ENCODE measurements at regions not wholly inside any gene's neighbourhood (a gene's known extent, or its start where the extent isn't known, plus 50 kb on each side); places are given as distances from the start of the nearest gene placed in this dataset.

DNA sequence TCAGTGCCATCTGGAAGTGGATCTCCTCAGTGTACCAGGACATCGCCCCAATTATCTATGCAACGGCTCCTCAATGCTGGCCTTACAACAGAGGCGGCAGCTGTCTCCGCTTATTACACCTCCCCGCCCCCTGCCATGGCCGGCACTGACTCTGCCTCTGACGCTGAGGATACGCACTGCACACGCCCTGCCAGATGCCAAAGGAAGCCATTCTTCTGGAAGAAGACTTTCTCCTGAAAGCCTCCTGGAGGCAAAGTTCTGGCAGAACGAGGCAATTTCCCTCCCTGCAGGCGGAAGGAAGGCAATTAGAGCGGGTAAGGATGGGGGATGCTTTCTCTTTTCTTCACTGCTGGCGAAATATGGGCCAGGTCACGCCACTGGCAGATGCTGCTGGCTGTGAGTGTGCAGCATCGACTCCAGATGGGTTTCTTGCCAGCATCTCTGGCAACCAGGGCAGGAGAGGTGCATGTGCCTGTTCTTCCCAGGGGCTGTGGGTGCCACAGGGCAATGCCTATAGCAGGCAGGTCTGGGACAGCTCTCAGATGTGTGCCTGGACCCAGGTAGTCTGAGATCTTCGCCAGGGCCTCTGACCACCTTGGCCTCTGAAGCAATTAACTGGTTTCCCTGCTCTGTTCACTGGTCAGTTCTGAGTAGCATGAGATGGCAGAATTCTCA, 62.2 kb upstream of the MRPS22 start:
- DNase-seq (ENCODE audit: low spot score) = no peak

DNA sequence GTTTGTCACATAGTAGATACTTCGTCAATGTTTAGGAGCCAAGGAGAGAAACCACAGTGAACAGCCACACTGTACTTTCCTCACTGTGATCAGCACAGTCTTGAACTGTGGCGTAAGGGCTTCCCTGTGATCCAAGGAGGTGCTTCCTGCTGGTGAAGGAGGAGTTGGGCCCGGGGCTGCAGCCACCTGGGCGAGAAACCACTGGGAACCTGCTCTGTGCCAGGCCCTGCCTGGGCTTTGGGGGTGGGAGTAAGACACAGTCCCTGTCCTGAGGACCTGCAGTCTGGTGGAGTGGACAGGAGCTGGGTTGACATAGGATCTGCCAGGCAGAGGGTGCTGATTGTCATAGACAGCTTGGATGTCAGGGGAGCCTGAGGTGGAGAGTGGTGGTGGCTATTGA, 60.5 kb upstream of the MRPS22 start:
- no peak for DNase-seq (ENCODE audit: low spot score)

DNA sequence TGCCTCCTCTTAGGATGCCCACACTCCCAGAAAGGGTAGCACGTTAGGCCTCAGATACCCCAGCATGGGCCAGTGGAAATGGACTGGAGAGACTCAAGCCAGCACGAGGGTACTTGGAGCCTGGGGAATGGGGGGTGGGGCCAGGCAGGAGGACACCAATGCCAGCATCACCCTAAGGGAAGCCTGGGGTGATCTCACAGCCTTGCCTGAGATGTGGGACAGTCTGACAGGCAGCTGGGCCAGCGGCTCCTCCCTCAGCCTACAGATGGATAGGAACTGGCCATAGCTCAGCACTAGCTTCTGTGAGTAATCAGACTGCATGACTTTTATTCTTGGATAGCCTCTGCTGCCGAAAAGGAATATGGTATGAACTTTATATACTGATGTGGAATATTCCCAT, 59.6 kb upstream of the MRPS22 start:
- no peak for DNase-seq (ENCODE audit: low spot score)

DNA sequence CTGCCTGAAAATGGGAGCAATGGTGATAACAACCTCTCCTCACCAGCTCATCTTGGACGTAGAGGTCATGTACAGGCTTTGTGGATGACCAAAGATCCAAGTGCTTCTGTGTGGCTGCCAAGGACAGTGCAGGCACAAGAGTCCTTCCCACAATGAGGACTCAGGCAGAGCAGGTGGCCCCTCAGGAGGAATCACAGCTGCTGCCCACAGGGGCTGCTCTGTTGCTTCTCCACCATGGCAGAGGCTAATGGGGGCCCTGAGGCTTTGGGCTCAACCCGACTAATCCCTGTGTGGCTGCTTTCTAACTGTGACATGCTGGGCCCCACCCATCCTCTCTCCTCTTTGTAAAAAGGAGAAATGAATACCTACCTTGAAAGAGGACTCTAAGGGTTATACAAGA, 58.1 kb upstream of the MRPS22 start:
- no peak for DNase-seq (ENCODE audit: low spot score)

DNA sequence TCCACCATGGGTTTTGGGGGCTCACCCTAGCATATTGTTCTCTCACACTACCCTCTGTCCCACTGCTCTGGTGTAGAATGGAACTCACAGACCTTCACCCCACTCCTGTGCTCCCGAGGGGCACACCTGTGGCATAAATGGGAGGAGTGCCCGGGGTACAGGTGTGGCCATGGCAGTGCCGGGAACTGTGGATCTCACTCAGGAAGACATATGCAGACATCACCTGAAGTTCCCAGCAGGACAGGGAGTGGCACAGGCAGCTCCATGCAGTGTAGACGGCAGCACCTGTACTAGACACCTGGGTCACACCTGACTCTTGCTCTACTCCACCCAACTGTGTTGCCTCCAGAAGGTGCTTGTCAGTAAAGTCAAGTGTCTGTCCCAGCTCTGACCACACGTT, 57.6 kb upstream of the MRPS22 start:
- no peak for DNase-seq (ENCODE audit: low spot score)

DNA sequence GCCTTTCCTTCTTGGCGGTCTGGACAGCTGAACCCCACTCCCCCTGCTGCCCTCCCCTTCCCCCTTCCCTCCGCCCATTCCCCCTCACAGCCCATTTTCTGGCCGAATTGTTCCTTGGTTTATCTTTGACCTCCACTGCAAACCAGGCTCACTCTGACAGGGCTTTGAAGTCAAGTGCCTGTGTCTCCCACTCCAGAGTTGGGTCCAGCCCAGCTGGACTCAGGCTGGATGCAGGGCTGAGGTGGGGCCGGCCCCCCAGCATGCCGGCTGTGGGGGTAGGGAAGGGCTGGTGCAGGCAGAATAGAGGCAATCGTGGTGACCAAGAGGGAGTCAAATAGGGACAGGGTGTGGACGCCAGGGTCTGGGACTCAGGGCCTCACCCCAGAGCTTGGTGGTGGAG, 57.0 kb upstream of the MRPS22 start:
- DNase-seq (ENCODE audit: low spot score) = no peak

DNA sequence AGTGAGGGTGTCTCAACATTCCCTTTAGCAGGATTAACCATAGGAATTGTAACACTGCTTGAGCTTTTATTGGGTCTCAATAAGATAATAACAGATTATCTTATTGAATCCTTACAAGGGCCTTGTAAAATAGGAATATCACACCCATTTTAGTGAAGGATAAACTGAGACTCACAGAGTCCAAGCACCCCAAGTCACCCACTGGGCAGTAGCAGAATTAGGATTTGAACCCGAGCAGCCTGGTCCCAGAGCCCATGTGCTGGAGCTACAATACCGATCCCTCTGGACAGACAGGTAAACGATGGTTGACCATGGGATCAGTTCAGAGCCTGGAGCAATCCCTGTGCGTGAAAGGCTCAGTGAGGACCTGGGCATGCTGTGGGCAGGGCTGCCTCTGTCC, 56.3 kb upstream of the MRPS22 start:
- DNase-seq (ENCODE audit: low spot score) = no peak

GRCh38 chr3:139288266-139288821, 55.5 kb upstream of the MRPS22 start:
- no peak for DNase-seq (ENCODE audit: low spot score)

DNA sequence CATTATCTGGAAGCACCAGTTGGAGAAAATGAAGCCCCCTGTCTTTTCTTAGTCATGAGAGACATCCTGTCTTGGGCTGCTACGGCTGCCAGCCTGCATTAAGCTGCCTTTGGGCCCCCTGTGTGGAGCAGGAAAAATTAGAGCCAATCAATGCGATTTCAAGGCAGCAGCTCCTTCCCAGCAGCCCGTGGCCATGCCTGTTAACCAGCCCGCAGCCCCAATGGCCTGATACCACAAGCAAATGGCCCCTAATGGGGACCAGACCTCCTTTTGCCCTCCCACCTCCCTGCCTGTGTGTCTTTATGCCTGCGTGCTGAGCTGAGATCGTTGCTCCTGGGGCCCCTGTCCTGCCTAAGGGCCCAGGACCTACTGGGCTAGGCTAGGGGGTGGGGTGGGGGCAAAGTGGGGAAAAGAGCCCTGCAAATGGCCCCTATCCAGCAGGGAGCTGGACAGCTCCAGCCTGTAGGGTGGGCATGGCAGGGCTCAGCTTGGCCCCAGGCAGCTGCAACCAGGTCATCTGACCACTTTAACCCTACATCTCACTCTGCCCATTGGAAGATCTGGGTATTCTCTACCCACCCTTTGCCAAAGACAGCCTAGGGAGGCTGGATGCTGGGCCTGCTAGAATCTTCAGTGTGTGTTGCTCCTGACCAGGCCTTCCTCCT, 53.8 kb upstream of the MRPS22 start:
- no peak for DNase-seq (ENCODE audit: low spot score)

- no peak for DNase-seq (ENCODE audit: low spot score)
These were observed 52.4 kb upstream of the MRPS22 start for GRCh38 chr3:139291276-139292051.

DNA sequence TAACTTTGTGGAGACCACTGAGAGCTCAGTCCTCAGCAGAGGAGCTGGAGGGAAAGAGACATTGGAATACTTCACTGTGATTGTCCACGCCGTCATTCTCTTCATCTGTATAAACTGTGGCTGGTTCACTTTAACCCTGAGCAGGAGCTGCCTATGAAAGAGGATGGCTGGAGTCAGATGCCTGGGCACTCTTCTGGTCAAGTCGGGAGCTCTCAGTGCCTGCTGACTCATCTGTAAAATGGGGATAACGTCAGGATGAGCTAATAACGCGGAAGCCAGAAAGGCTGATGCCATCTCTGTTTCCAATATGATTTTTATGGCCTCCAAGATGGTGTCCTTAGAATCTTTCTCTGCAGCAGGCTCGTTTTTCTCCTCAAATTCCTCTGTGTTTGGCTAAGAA, 51.6 kb upstream of the MRPS22 start:
- no peak for DNase-seq (ENCODE audit: low spot score)

DNA sequence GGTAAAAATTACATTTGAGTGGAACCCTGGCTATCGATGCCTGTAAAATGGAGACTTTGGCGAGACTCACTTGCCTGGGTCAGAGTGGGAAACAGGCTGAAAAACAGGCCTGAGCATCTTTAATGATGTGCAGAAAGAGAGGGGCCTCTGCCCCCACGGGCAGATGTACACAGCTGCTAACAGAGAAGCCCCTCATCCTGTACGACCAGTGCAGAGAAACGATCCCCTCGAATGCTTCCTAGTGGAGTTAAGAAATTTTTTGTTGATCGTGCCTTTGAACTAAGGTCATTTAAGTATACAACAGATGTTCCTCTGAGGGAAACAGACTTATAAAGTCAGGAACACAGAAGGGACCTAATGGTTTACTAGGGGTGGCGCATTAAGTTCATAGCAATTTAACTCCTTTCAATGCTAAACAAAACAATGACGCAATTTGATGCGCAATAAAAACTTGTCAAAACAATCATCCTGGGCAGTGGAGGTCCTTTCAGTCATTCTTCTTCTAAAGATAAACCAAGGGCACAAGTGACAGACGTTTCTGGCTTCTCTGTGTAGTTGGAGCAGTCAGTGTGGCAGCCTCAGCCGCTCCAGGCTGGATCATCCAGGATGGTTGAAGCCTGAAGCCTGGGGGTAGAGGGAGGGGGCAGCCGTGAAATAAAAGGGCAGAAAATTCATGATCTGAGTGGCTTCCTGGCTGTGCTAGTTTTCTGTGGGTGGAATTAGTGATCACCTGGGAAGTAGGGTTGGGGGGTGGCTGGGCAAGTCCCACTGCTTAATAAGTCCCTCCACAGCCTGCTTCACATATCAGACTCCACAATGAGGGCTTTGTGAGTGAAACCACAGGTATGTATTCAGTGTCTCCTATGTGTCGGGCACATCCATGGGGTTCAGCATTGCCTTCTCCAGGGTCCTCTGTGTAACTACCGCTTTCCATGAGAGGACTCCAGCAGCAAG, 50.8 kb upstream of the MRPS22 start:
- DNase-seq (ENCODE audit: low spot score) = no peak

- no peak for DNase-seq (ENCODE audit: low spot score)
These were observed 50.2 kb upstream of the MRPS22 start for GRCh38 chr3:139293665-139294023.

Data from D341Med (cell line).